ENCODE measurements at regions not wholly inside any gene's neighbourhood (a gene's known extent, or its start where the extent isn't known, plus 50 kb on each side); places are given as distances from the start of the nearest gene placed in this dataset.
A peak's percentile ranks its signal among the peaks of the same experiment; 100 is the strongest.

DNA sequence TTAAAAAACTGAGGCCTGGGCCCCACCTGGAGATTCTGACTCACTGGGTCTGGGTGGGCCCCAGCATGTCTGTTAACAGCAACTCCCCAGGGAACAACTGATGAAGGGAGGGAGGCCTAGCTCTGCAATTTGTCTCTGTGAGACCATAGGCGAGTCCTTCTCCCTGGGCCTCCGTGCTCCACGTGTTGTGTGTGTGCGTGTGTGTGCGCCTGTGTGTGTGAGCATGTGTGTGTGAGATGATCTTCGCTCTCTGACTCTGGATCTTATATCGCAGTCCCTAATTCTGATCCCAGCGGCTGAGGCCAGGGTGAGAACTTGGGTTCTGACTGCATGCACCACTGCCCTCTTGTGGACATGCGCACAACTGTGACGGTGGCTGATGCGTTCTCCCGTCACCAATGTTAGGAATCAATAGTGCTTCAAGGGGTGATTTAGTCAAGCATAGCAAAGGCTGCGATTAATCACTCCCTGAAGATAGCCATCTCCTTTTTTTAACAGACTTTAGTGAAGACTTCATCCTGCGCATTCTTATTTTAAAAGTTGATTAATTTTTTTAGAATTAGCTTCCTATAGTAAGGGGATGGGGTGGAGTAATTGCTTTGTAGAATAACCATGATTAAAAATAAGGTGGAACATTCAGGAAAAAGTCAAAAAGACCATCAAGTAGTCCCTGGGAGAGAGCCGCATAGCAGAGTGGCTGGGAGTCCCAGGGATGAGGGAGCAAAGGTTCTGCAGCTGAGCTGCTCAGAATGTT lies 62.4 kb upstream of the USP24 start (continued):
- TF ChIP-seq NFYB (CRISPR knock-in tag; IDR thresholded peaks at IDR 0.05) (no peak), ZNF276 (CRISPR knock-in tag; IDR thresholded peaks at IDR 0.05; ENCODE audit: low read depth) (no peak), GFI1 (CRISPR knock-in tag; IDR thresholded peaks at IDR 0.05; ENCODE audit: borderline replicate concordance) (no peak), ZNF3 (CRISPR knock-in tag; IDR thresholded peaks at IDR 0.05) (no peak), YEATS4 (CRISPR knock-in tag; IDR thresholded peaks at IDR 0.05; ENCODE audit: borderline replicate concordance) (no peak), FOSL2 (CRISPR knock-in tag; IDR thresholded peaks at IDR 0.05) (peak; percentile 23), ZNF678 (CRISPR knock-in tag; IDR thresholded peaks at IDR 0.05) (no peak), ZNF343 (CRISPR knock-in tag; IDR thresholded peaks at IDR 0.05) (no peak), ASH2L (IDR thresholded peaks at IDR 0.05; ENCODE audit: insufficient read length, low read depth, low read length) (no peak), ZBTB7B (CRISPR knock-in tag; IDR thresholded peaks at IDR 0.05) (no peak), REPIN1 (CRISPR knock-in tag; IDR thresholded peaks at IDR 0.05; ENCODE audit: borderline replicate concordance, low read depth) (peak; percentile 44; the same call in 1 of the 2 replicates), ZFP62 (CRISPR knock-in tag; IDR thresholded peaks at IDR 0.05) (no peak), SAP130 (CRISPR knock-in tag; IDR thresholded peaks at IDR 0.05; ENCODE audit: low read depth) (peak; percentile 25; the same call in 1 of the 2 replicates), ZNF367 (CRISPR knock-in tag; IDR thresholded peaks at IDR 0.05; ENCODE audit: borderline replicate concordance) (no peak), RNF2 (conservative IDR thresholded peaks at IDR 0.05; ENCODE audit: low read depth) (no peak), SMAD3 (CRISPR knock-in tag; IDR thresholded peaks at IDR 0.05) (no peak), NONO (IDR thresholded peaks at IDR 0.05) (no peak), NONO (CRISPR knock-in tag; conservative IDR thresholded peaks at IDR 0.05) (peak; percentile 34; the same call in 1 of the 2 replicates)
- TF ChIP-seq, protein P1, sequence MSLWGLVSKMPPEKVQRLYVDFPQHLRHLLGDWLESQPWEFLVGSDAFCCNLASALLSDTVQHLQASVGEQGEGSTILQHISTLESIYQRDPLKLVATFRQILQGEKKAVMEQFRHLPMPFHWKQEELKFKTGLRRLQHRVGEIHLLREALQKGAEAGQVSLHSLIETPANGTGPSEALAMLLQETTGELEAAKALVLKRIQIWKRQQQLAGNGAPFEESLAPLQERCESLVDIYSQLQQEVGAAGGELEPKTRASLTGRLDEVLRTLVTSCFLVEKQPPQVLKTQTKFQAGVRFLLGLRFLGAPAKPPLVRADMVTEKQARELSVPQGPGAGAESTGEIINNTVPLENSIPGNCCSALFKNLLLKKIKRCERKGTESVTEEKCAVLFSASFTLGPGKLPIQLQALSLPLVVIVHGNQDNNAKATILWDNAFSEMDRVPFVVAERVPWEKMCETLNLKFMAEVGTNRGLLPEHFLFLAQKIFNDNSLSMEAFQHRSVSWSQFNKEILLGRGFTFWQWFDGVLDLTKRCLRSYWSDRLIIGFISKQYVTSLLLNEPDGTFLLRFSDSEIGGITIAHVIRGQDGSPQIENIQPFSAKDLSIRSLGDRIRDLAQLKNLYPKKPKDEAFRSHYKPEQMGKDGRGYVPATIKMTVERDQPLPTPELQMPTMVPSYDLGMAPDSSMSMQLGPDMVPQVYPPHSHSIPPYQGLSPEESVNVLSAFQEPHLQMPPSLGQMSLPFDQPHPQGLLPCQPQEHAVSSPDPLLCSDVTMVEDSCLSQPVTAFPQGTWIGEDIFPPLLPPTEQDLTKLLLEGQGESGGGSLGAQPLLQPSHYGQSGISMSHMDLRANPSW (CRISPR knock-in tag; IDR thresholded peaks at IDR 0.05; ENCODE audit: borderline replicate concordance) = no peak
- TF ChIP-seq, protein P2, sequence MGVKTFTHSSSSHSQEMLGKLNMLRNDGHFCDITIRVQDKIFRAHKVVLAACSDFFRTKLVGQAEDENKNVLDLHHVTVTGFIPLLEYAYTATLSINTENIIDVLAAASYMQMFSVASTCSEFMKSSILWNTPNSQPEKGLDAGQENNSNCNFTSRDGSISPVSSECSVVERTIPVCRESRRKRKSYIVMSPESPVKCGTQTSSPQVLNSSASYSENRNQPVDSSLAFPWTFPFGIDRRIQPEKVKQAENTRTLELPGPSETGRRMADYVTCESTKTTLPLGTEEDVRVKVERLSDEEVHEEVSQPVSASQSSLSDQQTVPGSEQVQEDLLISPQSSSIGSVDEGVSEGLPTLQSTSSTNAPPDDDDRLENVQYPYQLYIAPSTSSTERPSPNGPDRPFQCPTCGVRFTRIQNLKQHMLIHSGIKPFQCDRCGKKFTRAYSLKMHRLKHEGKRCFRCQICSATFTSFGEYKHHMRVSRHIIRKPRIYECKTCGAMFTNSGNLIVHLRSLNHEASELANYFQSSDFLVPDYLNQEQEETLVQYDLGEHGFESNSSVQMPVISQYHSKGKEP (CRISPR knock-in tag; IDR thresholded peaks at IDR 0.05) = no peak
- TF ChIP-seq, protein P3, sequence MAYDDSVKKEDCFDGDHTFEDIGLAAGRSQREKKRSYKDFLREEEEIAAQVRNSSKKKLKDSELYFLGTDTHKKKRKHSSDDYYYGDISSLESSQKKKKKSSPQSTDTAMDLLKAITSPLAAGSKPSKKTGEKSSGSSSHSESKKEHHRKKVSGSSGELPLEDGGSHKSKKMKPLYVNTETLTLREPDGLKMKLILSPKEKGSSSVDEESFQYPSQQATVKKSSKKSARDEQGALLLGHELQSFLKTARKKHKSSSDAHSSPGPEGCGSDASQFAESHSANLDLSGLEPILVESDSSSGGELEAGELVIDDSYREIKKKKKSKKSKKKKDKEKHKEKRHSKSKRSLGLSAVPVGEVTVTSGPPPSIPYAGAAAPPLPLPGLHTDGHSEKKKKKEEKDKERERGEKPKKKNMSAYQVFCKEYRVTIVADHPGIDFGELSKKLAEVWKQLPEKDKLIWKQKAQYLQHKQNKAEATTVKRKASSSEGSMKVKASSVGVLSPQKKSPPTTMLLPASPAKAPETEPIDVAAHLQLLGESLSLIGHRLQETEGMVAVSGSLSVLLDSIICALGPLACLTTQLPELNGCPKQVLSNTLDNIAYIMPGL (CRISPR knock-in tag; IDR thresholded peaks at IDR 0.05; ENCODE audit: borderline replicate concordance in 1 of 2, low read depth in 1 of 2) = 0 out of 4 replicates have a peak, but pooled peaks of 1 of the 2 experiments have one; percentile 23
